HCT116 (cell line): ENCODE measurements at regions not wholly inside any gene's neighbourhood (a gene's known extent, or its start where the extent isn't known, plus 50 kb on each side); places are given as distances from the start of the nearest gene placed in this dataset.

ENCODE experiments used
- ATF3 ChIP-seq: IDR thresholded peaks from 2 replicates; pipeline ENCODE4 v1.6.1; 2012
- CTCF ChIP-seq, 3 experiments: fragments of 200-600 bp in 1 of 3; sonication (generic) in 1 of 3; IDR thresholded peaks in 2 of 3; conservative IDR thresholded peaks in 1 of 3; 2 replicates each; pipeline ENCODE4 v1.5.1; 2012 to 2017; ENCODE audit warnings: low read depth in 2 of 3, low read length in 2 of 3, antibody characterized with exemption in 1 of 3, borderline replicate concordance in 1 of 3, control low read depth in 1 of 3, mild to moderate bottlenecking in 1 of 3, mixed read lengths in 1 of 3, mixed run types in 1 of 3, moderate library complexity in 1 of 3; ENCODE audit not compliant: insufficient read depth in 1 of 3
- JUND ChIP-seq: IDR thresholded peaks from 2 replicates; pipeline ENCODE4 v1.6.1; 2012
- MAX ChIP-seq: IDR thresholded peaks from 2 replicates; pipeline ENCODE4 v1.6.1; 2012
- POLR2A ChIP-seq: IDR thresholded peaks from 2 replicates; pipeline ENCODE4 v1.7.0; 2011; ENCODE audit warnings: borderline replicate concordance; ENCODE audit not compliant: insufficient read depth, insufficient read length; ENCODE audit errors: extremely low read depth
- RAD21 ChIP-seq: IDR thresholded peaks from 2 replicates; pipeline ENCODE4 v1.6.1; 2012; ENCODE audit warnings: low read depth, mild to moderate bottlenecking
- SIN3A ChIP-seq: IDR thresholded peaks from 2 replicates; pipeline ENCODE4 v1.6.1; 2012; ENCODE audit warnings: low read depth
- TCF7L2 ChIP-seq: IDR thresholded peaks from 2 replicates; pipeline ENCODE4 v1.7.0; 2011; ENCODE audit warnings: borderline replicate concordance, inconsistent platforms; ENCODE audit not compliant: insufficient read depth, insufficient read length; ENCODE audit errors: extremely low read depth
- YY1 ChIP-seq: IDR thresholded peaks from 2 replicates; pipeline ENCODE4 v1.6.1; 2011; ENCODE audit warnings: low read length, low read depth, moderate library complexity, mild to moderate bottlenecking; ENCODE audit not compliant: insufficient replicate concordance; ENCODE audit errors: extremely low read depth

- TF ChIP-seq TCF7L2 (no peak), CTCF (IDR thresholded peaks at IDR 0.05 in 2 of 3, conservative IDR thresholded peaks at IDR 0.05 in 1 of 3; ENCODE audit: borderline replicate concordance in 1 of 3, insufficient read depth in 1 of 3, low read depth in 2 of 3, low read length in 2 of 3) (no peak), YY1 (no peak), RAD21 (no peak), POLR2A (no peak), SIN3A (no peak), JUND (no peak), MAX (no peak), ATF3 (no peak)
Measured at GRCh38 chr14:98999345-98999744, 272.7 kb downstream of the BCL11B start.
